ENCODE measurements at regions not wholly inside any gene's neighbourhood (a gene's known extent, or its start where the extent isn't known, plus 50 kb on each side); places are given as distances from the start of the nearest gene placed in this dataset.

DNA sequence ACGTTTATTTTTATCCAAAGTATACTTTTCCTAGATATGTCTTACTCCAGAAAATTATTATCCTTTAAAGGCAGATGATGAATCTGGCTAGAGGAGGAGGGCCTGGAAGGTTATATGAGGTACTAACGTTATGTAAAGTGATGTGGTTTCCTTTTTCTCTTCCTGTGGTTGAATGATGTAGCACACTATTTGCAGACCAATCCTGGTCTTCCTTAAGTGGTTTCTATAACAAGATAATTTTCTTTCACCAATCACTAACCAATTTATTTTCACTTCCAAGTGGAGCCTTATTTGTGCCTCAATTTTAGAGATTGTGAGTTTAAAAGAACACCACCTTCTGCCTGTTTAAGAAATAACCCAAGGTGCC, 154.6 kb upstream of the SOX4 start:
- ATAC-seq (no peak), DNase-seq (no peak)
- H3K27me3 ChIP-seq = no peaks in the 10 kb centered on the region
- intact Hi-C loops (cut with DNase I) = no loop called here
- no peaks in the 10 kb centered on the region for H3K9me3 ChIP-seq
- H3K36me3 ChIP-seq = no peaks in the 10 kb centered on the region
- TF ChIP-seq, protein P1, sequence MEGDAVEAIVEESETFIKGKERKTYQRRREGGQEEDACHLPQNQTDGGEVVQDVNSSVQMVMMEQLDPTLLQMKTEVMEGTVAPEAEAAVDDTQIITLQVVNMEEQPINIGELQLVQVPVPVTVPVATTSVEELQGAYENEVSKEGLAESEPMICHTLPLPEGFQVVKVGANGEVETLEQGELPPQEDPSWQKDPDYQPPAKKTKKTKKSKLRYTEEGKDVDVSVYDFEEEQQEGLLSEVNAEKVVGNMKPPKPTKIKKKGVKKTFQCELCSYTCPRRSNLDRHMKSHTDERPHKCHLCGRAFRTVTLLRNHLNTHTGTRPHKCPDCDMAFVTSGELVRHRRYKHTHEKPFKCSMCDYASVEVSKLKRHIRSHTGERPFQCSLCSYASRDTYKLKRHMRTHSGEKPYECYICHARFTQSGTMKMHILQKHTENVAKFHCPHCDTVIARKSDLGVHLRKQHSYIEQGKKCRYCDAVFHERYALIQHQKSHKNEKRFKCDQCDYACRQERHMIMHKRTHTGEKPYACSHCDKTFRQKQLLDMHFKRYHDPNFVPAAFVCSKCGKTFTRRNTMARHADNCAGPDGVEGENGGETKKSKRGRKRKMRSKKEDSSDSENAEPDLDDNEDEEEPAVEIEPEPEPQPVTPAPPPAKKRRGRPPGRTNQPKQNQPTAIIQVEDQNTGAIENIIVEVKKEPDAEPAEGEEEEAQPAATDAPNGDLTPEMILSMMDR (IDR thresholded peaks at IDR 0.05) = no peak
- no peak overlapping the region for H3K4me3 ChIP-seq
- H3K27ac ChIP-seq = no peak overlapping the region
- H3K4me1 ChIP-seq = peaks cover 0 to 8% of the 10 kb centered on the region in 2 donors

DNA sequence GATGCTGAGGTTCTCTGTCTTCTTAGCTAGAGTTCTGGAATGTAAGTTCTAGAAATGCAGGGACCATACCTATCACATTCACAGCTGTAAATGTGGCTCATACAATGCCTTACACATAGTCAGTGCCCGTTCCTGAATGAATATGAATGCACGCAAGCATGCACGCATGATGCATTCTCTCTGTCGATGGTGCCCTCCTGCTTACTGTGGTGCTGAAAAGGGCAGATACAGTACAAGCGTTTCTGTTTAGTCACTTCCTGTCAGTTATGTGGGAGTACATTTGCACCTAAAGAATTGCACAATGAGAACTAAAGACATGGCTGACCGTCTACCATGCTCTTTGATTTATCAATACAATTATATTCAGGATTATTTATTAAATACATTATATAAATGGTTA, 152.2 kb upstream of the SOX4 start:
- intact Hi-C loops (cut with DNase I) = no loop called here

DNA sequence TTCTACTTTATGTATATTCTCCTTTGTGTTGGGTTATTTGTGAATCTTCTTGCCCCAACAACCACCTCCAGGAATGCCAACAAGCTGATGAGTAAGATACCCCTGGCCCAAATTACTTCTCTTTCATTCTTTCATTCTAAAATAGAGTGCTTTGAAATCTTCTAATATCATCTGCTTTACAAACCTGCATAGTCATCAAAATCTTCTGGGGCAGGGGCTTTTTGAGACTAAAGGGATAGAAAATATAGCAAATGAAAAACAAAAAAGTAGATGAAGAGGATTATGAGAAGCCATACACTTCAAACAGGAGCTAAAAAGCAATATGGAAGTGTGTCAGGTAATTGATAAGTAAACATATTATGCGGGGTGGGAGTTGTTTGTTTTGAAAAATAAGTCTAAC, 150.7 kb upstream of the SOX4 start:
- intact Hi-C loops (cut with DNase I) = no loop called here
- H3K36me3 ChIP-seq = no peaks in the 10 kb centered on the region

More for the DNA sequence above, 152.2 kb upstream of the SOX4 start:
- DNase-seq (no peak), ATAC-seq (no peak)
- Histone ChIP-seq H3K27ac (no peak overlapping the region), H3K4me3 (no peak overlapping the region), H3K36me3 (no peaks in the 10 kb centered on the region), H3K9me3 (no peaks in the 10 kb centered on the region), H3K4me1 (peaks cover 0 to 8% of the 10 kb centered on the region in 2 donors), H3K27me3 (no peaks in the 10 kb centered on the region)
- TF ChIP-seq, protein P1 (IDR thresholded peaks at IDR 0.05) = no peak

DNA sequence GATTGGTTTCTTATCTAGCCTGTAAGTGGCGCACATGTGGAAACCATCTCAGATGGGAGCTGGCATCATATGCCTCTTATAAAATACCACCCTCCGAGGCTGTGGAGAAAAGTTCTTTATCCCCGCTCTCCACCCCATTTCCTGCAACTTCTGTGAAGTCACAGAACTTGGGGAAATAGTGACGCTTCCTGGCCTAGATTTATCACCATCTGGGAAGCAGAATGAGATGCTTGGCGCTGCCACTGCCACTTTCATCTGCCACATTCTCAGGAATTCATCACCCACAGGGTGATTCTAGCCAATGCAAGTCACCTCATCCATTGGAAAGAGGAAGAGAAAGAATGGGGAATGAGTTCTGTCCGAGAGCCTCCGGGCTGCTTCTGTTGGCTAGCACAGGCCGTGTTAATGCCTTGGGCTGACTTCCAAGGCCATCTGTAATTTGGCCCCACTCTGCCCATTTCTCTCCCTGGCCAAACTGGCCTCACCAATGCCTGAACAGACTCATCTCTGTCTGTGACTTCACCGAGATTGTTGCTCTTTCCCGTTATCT, 148.8 kb upstream of the SOX4 start:
- Histone ChIP-seq H3K4me1 (no peaks in the 10 kb centered on the region), H3K27ac (no peak overlapping the region), H3K36me3 (no peaks in the 10 kb centered on the region), H3K4me3 (no peak overlapping the region), H3K27me3 (no peaks in the 10 kb centered on the region), H3K9me3 (no peaks in the 10 kb centered on the region)
- TF ChIP-seq, protein P1 (IDR thresholded peaks at IDR 0.05) = no peak
- ATAC-seq (no peak), DNase-seq (no peak)
- intact Hi-C loops (cut with DNase I) = no loop called here

More for the DNA sequence above, 150.7 kb upstream of the SOX4 start:
- TF ChIP-seq, protein P1 (IDR thresholded peaks at IDR 0.05) = no peak
- DNase-seq = no peak
- ATAC-seq = no peak
- no peaks in the 10 kb centered on the region for H3K27me3 ChIP-seq
- peaks cover 0 to 8% of the 10 kb centered on the region in 2 donors for H3K4me1 ChIP-seq
- no peaks in the 10 kb centered on the region for H3K9me3 ChIP-seq
- no peak overlapping the region for H3K4me3 ChIP-seq
- H3K27ac ChIP-seq = no peak overlapping the region

DNA sequence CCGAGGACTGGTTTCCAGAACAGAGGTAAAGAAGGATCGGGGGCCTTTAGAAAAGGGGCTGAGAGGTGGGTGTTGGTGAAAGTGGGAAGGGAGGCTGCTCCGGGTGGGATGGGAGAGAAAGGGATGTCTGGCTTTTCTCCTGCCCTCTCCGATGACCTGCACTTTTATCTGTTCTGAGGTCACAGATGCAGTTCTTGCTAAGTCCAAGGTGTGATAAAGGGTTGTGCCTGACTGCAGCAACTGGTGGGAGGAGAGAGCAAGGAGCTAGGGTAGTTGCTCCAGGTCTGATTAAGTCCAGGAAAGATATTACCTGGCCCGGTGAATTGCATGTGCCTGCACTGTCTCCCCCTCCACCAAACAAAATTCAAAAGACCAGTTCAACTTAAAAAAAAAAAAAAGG, 145.6 kb upstream of the SOX4 start:
- ATAC-seq = no peak
- no peaks in the 10 kb centered on the region for H3K36me3 ChIP-seq
- intact Hi-C loops (cut with DNase I) = no loop called here

More for the DNA sequence above, 145.6 kb upstream of the SOX4 start:
- no peaks in the 10 kb centered on the region for H3K4me1 ChIP-seq
- TF ChIP-seq, protein P1 (IDR thresholded peaks at IDR 0.05) = no peak
- no peak overlapping the region for H3K4me3 ChIP-seq
- no peaks in the 10 kb centered on the region for H3K9me3 ChIP-seq
- no peaks in the 10 kb centered on the region for H3K27me3 ChIP-seq
- DNase-seq = no peak
- H3K27ac ChIP-seq = no peak overlapping the region

All from left lung (tissue), 4 donors.